Adrenal gland (tissue), 9 donors: ENCODE measurements at regions not wholly inside any gene's neighbourhood (a gene's known extent, or its start where the extent isn't known, plus 50 kb on each side); places are given as distances from the start of the nearest gene placed in this dataset.
A peak's percentile ranks its signal among the peaks of the same experiment; 100 is the strongest.

Source experiments
- DNase-seq, 7 donors: peaks; one replicate each; pipeline ENCODE4 v3.0.0-alpha.2; 2019 to 2020
- H3K27ac ChIP-seq, 5 donors: fragments of 200-600 bp; sonication (generic) in 4 of 5; 1 replicate in 3 of 5; 2 replicates in 2 of 5; pipeline versions ENCODE4 v1.5.1 to v1.8.0; 2016 to 2020; ENCODE audit warnings: mild to moderate bottlenecking in 1 of 5
- H3K27me3 ChIP-seq: fragments of 200-600 bp; 2 replicates; pipeline ENCODE4 v1.8.0; 2021
- H3K36me3 ChIP-seq, 2 donors: fragments of 200-600 bp; replicated peaks in 1 of 2; 1 replicate in 1 of 2; 2 replicates in 1 of 2; pipeline versions ENCODE4 v1.5.1 to v1.8.0; 2018 to 2022
- H3K4me1 ChIP-seq, 2 donors: fragments of 200-600 bp; replicated peaks in 1 of 2; 1 replicate in 1 of 2; 2 replicates in 1 of 2; pipeline versions ENCODE4 v1.5.1 to v1.8.0; 2018 to 2021
- H3K4me3 ChIP-seq, 4 donors: fragments of 200-600 bp; sonication (generic) in 3 of 4; one replicate each; pipeline ENCODE4 v1.5.1; 2016 to 2018
- H3K9me3 ChIP-seq, 3 donors: fragments of 200-600 bp; sonication (generic) in 1 of 3; replicated peaks in 1 of 3; 1 replicate in 2 of 3; 2 replicates in 1 of 3; pipeline versions ENCODE4 v1.5.1 to v1.8.0; 2016 to 2021
- CTCF ChIP-seq, 6 experiments: fragments of 450-650 bp in 4 of 6; fragments of 200-600 bp in 2 of 6; sonication (generic) in 1 of 6; IDR thresholded peaks; 1 replicate in 5 of 6; 2 replicates in 1 of 6; pipeline versions ENCODE4 v1.5.1 to v1.8.0; 2016 to 2021; ENCODE audit warnings: antibody characterized with exemption in 6 of 6, mild to moderate bottlenecking in 2 of 6, moderate library complexity in 1 of 6
- POLR2A ChIP-seq, 2 donors: fragments of 450-650 bp; IDR thresholded peaks; one replicate each; pipeline ENCODE4 v1.6.1; 2017; ENCODE audit warnings: antibody characterized with exemption in 2 of 2, mild to moderate bottlenecking in 2 of 2, moderate library complexity in 1 of 2
- WGBS, 4 donors: extraction: QIAGEN DNeasy Blood & Tissue Kit in 2 of 4; methylation state at CpG; one replicate each; pipeline versions ENCODE4 v1.1.5 to v1.1.7; 2013 to 2017; 5-methylcytosine and 5-hydroxymethylcytosine counted together
- intact Hi-C, 2 donors: fragments of 100-400 bp; cut with DNase I; formaldehyde crosslinking; loops; one replicate each; pipeline versions ENCODE4 v1.14.1 to v1.15.0; 2022 to 2023
- donor health status: healthy with polysubstance abuse.
- donor health status: Bipolar disorder and iron deficiency.
- donor health status: DM: yes; HTN: yes; CAD: no.
- donor health status: DM: no; HTN: no; CAD: no.
- donor health status: DM: no; HTN: no; CAD: no.

GRCh38 chr4:96012687-96013086 is 172.8 kb downstream of the PDHA2 start:
- Histone ChIP-seq H3K27me3 (no peaks in the 10 kb centered on the region), H3K9me3 (no peaks in the 10 kb centered on the region), H3K36me3 (no peaks in the 10 kb centered on the region), H3K27ac (no peak overlapping the region), H3K4me1 (no peaks in the 10 kb centered on the region), H3K4me3 (no peak overlapping the region)
- TF ChIP-seq CTCF (IDR thresholded peaks at IDR 0.05) (no peak), POLR2A (IDR thresholded peaks at IDR 0.05) (no peak)
- WGBS, 4 donors = 30 to 53% (median 42%) methylated on average over 2 of the region's 2 CpGs
- intact Hi-C loops = no loop called here
- DNase-seq = no peak

GRCh38 chr4:96016634-96017299 is 176.9 kb downstream of the PDHA2 start:
- Histone ChIP-seq H3K27me3 (no peaks in the 10 kb centered on the region), H3K4me3 (no peak overlapping the region), H3K4me1 (no peaks in the 10 kb centered on the region), H3K9me3 (no peaks in the 10 kb centered on the region), H3K36me3 (no peaks in the 10 kb centered on the region), H3K27ac (no peak overlapping the region)
- TF ChIP-seq POLR2A (IDR thresholded peaks at IDR 0.05) (no peak), CTCF (IDR thresholded peaks at IDR 0.05) (no peak)
- intact Hi-C loops = no loop called here
- WGBS, 4 donors = 59 to 66% (median 63%) methylated on average over 4 of the region's 4 CpGs
- no peak for DNase-seq

- H3K27ac ChIP-seq = no peak overlapping the region
- H3K27me3 ChIP-seq = no peaks in the 10 kb centered on the region
- no peak for TF ChIP-seq POLR2A (IDR thresholded peaks at IDR 0.05)
- TF ChIP-seq CTCF (IDR thresholded peaks at IDR 0.05) = no peak
- WGBS, 4 donors = 48 to 64% (median 60%) methylated on average over 1 of the region's 1 CpG
- H3K4me1 ChIP-seq = no peaks in the 10 kb centered on the region
- H3K4me3 ChIP-seq = no peak overlapping the region
- H3K9me3 ChIP-seq = no peaks in the 10 kb centered on the region
- H3K36me3 ChIP-seq = no peaks in the 10 kb centered on the region
- intact Hi-C loops = no loop called here
- DNase-seq = no peak
Observed at GRCh38 chr4:96025011-96025410, 185.1 kb downstream of the PDHA2 start.

GRCh38 chr4:96035727-96036126 is 195.8 kb downstream of the PDHA2 start:
- no peak overlapping the region for H3K4me3 ChIP-seq
- no peaks in the 10 kb centered on the region for H3K27me3 ChIP-seq
- no peaks in the 10 kb centered on the region for H3K36me3 ChIP-seq
- DNase-seq = peak in 3 of 7 donors; percentile 11 to 23 (median 18)
- no peaks in the 10 kb centered on the region for H3K4me1 ChIP-seq
- TF ChIP-seq POLR2A (IDR thresholded peaks at IDR 0.05) (no peak), CTCF (IDR thresholded peaks at IDR 0.05) (peak; percentile 19 to 56 (median 41))
- intact Hi-C loops = loop anchor here in 1 of 2 donors (10.0 kb wide), 1 partner anchor 871 kb away; no protein-coding TSS in a partner anchor
- no peaks in the 10 kb centered on the region for H3K9me3 ChIP-seq
- H3K27ac ChIP-seq = no peak overlapping the region
